Parathyroid adenoma (tissue), 2 donors: ENCODE measurements at regions not wholly inside any gene's neighbourhood (a gene's known extent, or its start where the extent isn't known, plus 50 kb on each side); places are given as distances from the start of the nearest gene placed in this dataset.
"Not testable (repeated sequence)": the region's sequence is repeated elsewhere in the genome, so short reads cannot be mapped to it uniquely, and the experiment has no call there.

Experiments
- H2AFZ ChIP-seq: fragments of 300-600 bp; sonication (generic); one replicate; pipeline ENCODE4 v1.7.0; 2017; ENCODE audit warnings: antibody characterized with exemption, mild to moderate bottlenecking
- H3K27ac ChIP-seq: fragments of 300-600 bp; sonication (generic); one replicate; pipeline ENCODE4 v1.7.0; 2017
- H3K27me3 ChIP-seq: fragments of 300-600 bp; sonication (generic); one replicate; pipeline ENCODE4 v1.7.0; 2017; ENCODE audit warnings: low read length; ENCODE audit not compliant: control insufficient read depth, insufficient read depth
- H3K36me3 ChIP-seq: fragments of 300-600 bp; sonication (generic); one replicate; pipeline ENCODE4 v1.7.0; 2017; ENCODE audit warnings: low read length; ENCODE audit not compliant: control insufficient read depth, insufficient read depth
- H3K4me1 ChIP-seq: fragments of 300-600 bp; sonication (generic); one replicate; pipeline ENCODE4 v1.7.0; 2017; ENCODE audit warnings: control low read depth
- H3K4me2 ChIP-seq: fragments of 300-600 bp; sonication (generic); one replicate; pipeline ENCODE4 v1.7.0; 2017; ENCODE audit warnings: low read length
- H3K4me3 ChIP-seq: fragments of 300-600 bp; sonication (generic); one replicate; pipeline ENCODE4 v1.7.0; 2017; ENCODE audit warnings: low read depth, low read length
- H3K79me2 ChIP-seq: fragments of 300-600 bp; sonication (generic); one replicate; pipeline ENCODE4 v1.7.0; 2017; ENCODE audit warnings: control low read depth
- H3K9ac ChIP-seq: fragments of 300-600 bp; sonication (generic); one replicate; pipeline ENCODE4 v1.7.0; 2017; ENCODE audit warnings: mild to moderate bottlenecking
- H3K9me3 ChIP-seq: fragments of 300-600 bp; sonication (generic); one replicate; pipeline ENCODE4 v1.7.0; 2017; ENCODE audit warnings: low read length; ENCODE audit not compliant: control insufficient read depth
- TF ChIP-seq, protein P1 (sequence below): fragments of 300-600 bp; sonication (generic); IDR thresholded peaks from one replicate; pipeline ENCODE4 v1.7.0; 2017; ENCODE audit warnings: antibody characterized with exemption, mild to moderate bottlenecking
- donor health status: primary hyperparathyroidism.

GRCh38 chr10:120794390-120794789 is 56.8 kb upstream of the WDR11 start:
- Histone ChIP-seq H3K4me3 (no peak overlapping the region), H3K4me2 (no peak overlapping the region), H3K9me3 (no peaks in the 10 kb centered on the region), H3K79me2 (no peaks in the 10 kb centered on the region), H3K36me3 (no peaks in the 10 kb centered on the region), H3K9ac (no peak overlapping the region), H3K27me3 (no peaks in the 10 kb centered on the region), H3K4me1 (no peaks in the 10 kb centered on the region), H2AFZ (no peak overlapping the region), H3K27ac (no peak overlapping the region)
- TF ChIP-seq, protein P1, sequence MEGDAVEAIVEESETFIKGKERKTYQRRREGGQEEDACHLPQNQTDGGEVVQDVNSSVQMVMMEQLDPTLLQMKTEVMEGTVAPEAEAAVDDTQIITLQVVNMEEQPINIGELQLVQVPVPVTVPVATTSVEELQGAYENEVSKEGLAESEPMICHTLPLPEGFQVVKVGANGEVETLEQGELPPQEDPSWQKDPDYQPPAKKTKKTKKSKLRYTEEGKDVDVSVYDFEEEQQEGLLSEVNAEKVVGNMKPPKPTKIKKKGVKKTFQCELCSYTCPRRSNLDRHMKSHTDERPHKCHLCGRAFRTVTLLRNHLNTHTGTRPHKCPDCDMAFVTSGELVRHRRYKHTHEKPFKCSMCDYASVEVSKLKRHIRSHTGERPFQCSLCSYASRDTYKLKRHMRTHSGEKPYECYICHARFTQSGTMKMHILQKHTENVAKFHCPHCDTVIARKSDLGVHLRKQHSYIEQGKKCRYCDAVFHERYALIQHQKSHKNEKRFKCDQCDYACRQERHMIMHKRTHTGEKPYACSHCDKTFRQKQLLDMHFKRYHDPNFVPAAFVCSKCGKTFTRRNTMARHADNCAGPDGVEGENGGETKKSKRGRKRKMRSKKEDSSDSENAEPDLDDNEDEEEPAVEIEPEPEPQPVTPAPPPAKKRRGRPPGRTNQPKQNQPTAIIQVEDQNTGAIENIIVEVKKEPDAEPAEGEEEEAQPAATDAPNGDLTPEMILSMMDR, result no peak

- H3K4me2 ChIP-seq, H3K27me3 ChIP-seq, H2AFZ ChIP-seq, H3K9me3 ChIP-seq, H3K4me1 ChIP-seq, H3K79me2 ChIP-seq, H3K27ac ChIP-seq, H3K4me3 ChIP-seq, H3K9ac ChIP-seq, H3K36me3 ChIP-seq: not testable (repeated sequence)
These were observed 52.9 kb upstream of the WDR11 start for GRCh38 chr10:120798276-120798675.

DNA sequence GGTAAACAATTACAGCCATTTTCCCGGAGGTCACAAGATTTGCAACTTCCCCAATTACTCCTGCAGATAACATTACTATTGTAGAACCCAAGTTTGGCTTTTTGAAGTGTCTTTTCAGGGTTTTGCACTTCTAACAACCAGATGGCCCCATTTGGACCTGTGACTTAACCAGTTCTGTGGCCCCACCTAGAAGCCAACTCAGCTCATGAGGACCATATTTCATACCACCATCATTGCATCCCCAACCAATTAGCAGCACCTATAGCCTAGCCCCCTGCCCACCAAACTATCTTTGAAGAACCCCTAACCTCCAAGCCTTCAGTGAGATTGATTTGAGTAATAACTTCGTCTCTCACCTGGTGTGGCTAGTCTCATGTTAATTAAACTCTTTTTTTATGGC is 51.3 kb upstream of the WDR11 start:
- no peaks in the 10 kb centered on the region for H3K36me3 ChIP-seq
- H3K27me3 ChIP-seq, result no peaks in the 10 kb centered on the region
- H3K27ac ChIP-seq, result no peak overlapping the region
- H3K9ac ChIP-seq, result no peak overlapping the region
- no peak overlapping the region for H2AFZ ChIP-seq
- TF ChIP-seq, protein P1, result no peak
- H3K4me1 ChIP-seq, result no peaks in the 10 kb centered on the region
- H3K79me2 ChIP-seq, result no peaks in the 10 kb centered on the region
- no peak overlapping the region for H3K4me3 ChIP-seq
- no peak overlapping the region for H3K4me2 ChIP-seq
- no peaks in the 10 kb centered on the region for H3K9me3 ChIP-seq

GRCh38 chr10:120800528-120801323 is 50.4 kb upstream of the WDR11 start:
- no peaks in the 10 kb centered on the region for H3K79me2 ChIP-seq
- no peak overlapping the region for H2AFZ ChIP-seq
- no peak overlapping the region for H3K27ac ChIP-seq
- H3K4me2 ChIP-seq, result no peak overlapping the region
- TF ChIP-seq, protein P1, result no peak
- H3K4me3 ChIP-seq, result no peak overlapping the region
- no peaks in the 10 kb centered on the region for H3K36me3 ChIP-seq
- H3K9me3 ChIP-seq, result no peaks in the 10 kb centered on the region
- H3K27me3 ChIP-seq, result no peaks in the 10 kb centered on the region
- H3K9ac ChIP-seq, result no peak overlapping the region
- no peaks in the 10 kb centered on the region for H3K4me1 ChIP-seq
